Upper lobe of left lung (tissue), 6 donors: ENCODE measurements at regions not wholly inside any gene's neighbourhood (a gene's known extent, or its start where the extent isn't known, plus 50 kb on each side); places are given as distances from the start of the nearest gene placed in this dataset.
A peak's percentile ranks its signal among the peaks of the same experiment; 100 is the strongest.
"Not testable (repeated sequence)": the region's sequence is repeated elsewhere in the genome, so short reads cannot be mapped to it uniquely, and the experiment has no call there.

ENCODE experiments used
- ATAC-seq, 2 donors: fragments of 200-7000 bp; cut with Tn5 transposase; one replicate each; pipeline ENCODE4 v1.9.1; 2022; ENCODE audit warnings: mild to moderate bottlenecking in 2 of 2, moderate library complexity in 2 of 2; ENCODE audit not compliant: low FRiP score in 2 of 2
- DNase-seq, 2 donors: peaks; one replicate each; pipeline ENCODE4 v3.0.0-alpha.2; 2019 to 2020
- H3K27ac ChIP-seq, 4 donors: fragments of 200-600 bp; sonication (generic); one replicate each; pipeline ENCODE4 v1.5.1; 2016 to 2019
- H3K27me3 ChIP-seq, 4 donors: fragments of 200-600 bp; sonication (generic); one replicate each; pipeline ENCODE4 v1.5.1; 2017 to 2019
- H3K36me3 ChIP-seq, 4 donors: fragments of 200-600 bp; sonication (generic); one replicate each; pipeline ENCODE4 v1.5.1; 2016 to 2019
- H3K4me1 ChIP-seq, 4 donors: fragments of 200-600 bp; sonication (generic); one replicate each; pipeline ENCODE4 v1.5.1; 2018 to 2019
- H3K4me3 ChIP-seq, 4 donors: fragments of 200-600 bp; sonication (generic); one replicate each; pipeline ENCODE4 v1.5.1; 2017 to 2019; ENCODE audit warnings: mild to moderate bottlenecking in 2 of 4, moderate library complexity in 1 of 4
- H3K9me3 ChIP-seq, 4 donors: fragments of 200-600 bp; sonication (generic); one replicate each; pipeline ENCODE4 v1.5.1; 2018 to 2019
- CTCF ChIP-seq, 6 experiments: fragments of 450-650 bp in 4 of 6; fragments of 200-600 bp in 2 of 6; sonication (generic) in 2 of 6; IDR thresholded peaks; one replicate each; pipeline ENCODE4 v1.5.1; 2016 to 2019; ENCODE audit warnings: antibody characterized with exemption in 6 of 6
- EP300 ChIP-seq, 4 donors: sonication (generic); formaldehyde crosslinking; IDR thresholded peaks; one replicate each; pipeline ENCODE4 v1.5.1; 2017; ENCODE audit warnings: antibody characterized with exemption in 4 of 4, control low read depth in 2 of 4
- POLR2A ChIP-seq, 4 donors: fragments of 450-650 bp; IDR thresholded peaks; one replicate each; pipeline ENCODE4 v1.5.1; 2016 to 2017; ENCODE audit warnings: antibody characterized with exemption in 4 of 4, mild to moderate bottlenecking in 2 of 4
- POLR2AphosphoS5 ChIP-seq, 2 donors: sonication (generic); formaldehyde crosslinking; IDR thresholded peaks; one replicate each; pipeline ENCODE4 v1.5.1; 2017; ENCODE audit warnings: antibody characterized with exemption in 2 of 2
- WGBS, 2 donors: methylation state at CpG; one replicate each; pipeline ENCODE4 v1.1.5; 2017 to 2018; 5-methylcytosine and 5-hydroxymethylcytosine counted together
- donor health status: DM: no; HTN: no; CAD: no; lungs with moderate emphysema.
- donor health status: DM: no; HTN: yes; CAD: no; lungs with severe emphysema.

GRCh38 chr18:76616373-76616772 is 121.3 kb upstream of the ZNF516 start:
- Histone ChIP-seq H3K4me3 (no peak overlapping the region), H3K4me1 (peaks cover 15 to 30% (median 23%) of the 10 kb centered on the region in 4 donors), H3K27ac (no peak overlapping the region), H3K9me3 (no peaks in the 10 kb centered on the region), H3K36me3 (no peaks in the 10 kb centered on the region), H3K27me3 (no peaks in the 10 kb centered on the region)
- 86 to 89% methylated on average over 7 of the region's 7 CpGs for WGBS, 2 donors
- TF ChIP-seq EP300 (IDR thresholded peaks at IDR 0.05): no peak
- no peak for TF ChIP-seq POLR2AphosphoS5 (IDR thresholded peaks at IDR 0.05)
- no peak for TF ChIP-seq CTCF (IDR thresholded peaks at IDR 0.05)
- no peak for TF ChIP-seq POLR2A (IDR thresholded peaks at IDR 0.05)
- no peak for DNase-seq
- no peak for ATAC-seq

GRCh38 chr18:76615065-76615733 is 120.2 kb upstream of the ZNF516 start:
- H3K4me1 ChIP-seq: peaks cover 6 to 18% (median 13%) of the 10 kb centered on the region in 4 donors
- no peaks in the 10 kb centered on the region for H3K27me3 ChIP-seq
- TF ChIP-seq POLR2A (IDR thresholded peaks at IDR 0.05) (no peak), POLR2AphosphoS5 (IDR thresholded peaks at IDR 0.05) (no peak), EP300 (IDR thresholded peaks at IDR 0.05) (no peak), CTCF (IDR thresholded peaks at IDR 0.05) (no peak)
- H3K4me3 ChIP-seq: no peak overlapping the region
- no peaks in the 10 kb centered on the region for H3K9me3 ChIP-seq
- 87 to 89% methylated on average over 17 of the region's 17 CpGs for WGBS, 2 donors
- H3K27ac ChIP-seq: no peak overlapping the region
- ATAC-seq: no peak
- no peak for DNase-seq
- no peaks in the 10 kb centered on the region for H3K36me3 ChIP-seq

GRCh38 chr18:76613755-76614120 is 118.7 kb upstream of the ZNF516 start:
- peak in 1 of 2 donors; percentile 63 for DNase-seq
- Histone ChIP-seq H3K4me3 (no peak overlapping the region), H3K27me3 (no peaks in the 10 kb centered on the region), H3K27ac (no peak overlapping the region), H3K9me3 (no peaks in the 10 kb centered on the region), H3K36me3 (no peaks in the 10 kb centered on the region), H3K4me1 (peaks cover 0 to 3% (median under 1%) of the 10 kb centered on the region in 4 donors)
- no peak for ATAC-seq
- WGBS, 2 donors: 93 to 97% methylated on average over 25 of the region's 25 CpGs
- no peak for TF ChIP-seq POLR2AphosphoS5 (IDR thresholded peaks at IDR 0.05)

GRCh38 chr18:76613053-76613754 is 118.2 kb upstream of the ZNF516 start:
- H3K4me1 ChIP-seq: no peaks in the 10 kb centered on the region
- no peak for DNase-seq
- TF ChIP-seq EP300 (IDR thresholded peaks at IDR 0.05) (no peak), POLR2A (IDR thresholded peaks at IDR 0.05) (no peak), CTCF (IDR thresholded peaks at IDR 0.05) (no peak)
- no peak overlapping the region for H3K27ac ChIP-seq
- ATAC-seq: no peak
- no peaks in the 10 kb centered on the region for H3K36me3 ChIP-seq
- WGBS, 2 donors: 89 to 91% methylated on average over 16 of the region's 16 CpGs
- no peak overlapping the region for H3K4me3 ChIP-seq
- no peaks in the 10 kb centered on the region for H3K27me3 ChIP-seq
- H3K9me3 ChIP-seq: no peaks in the 10 kb centered on the region

GRCh38 chr18:76611750-76612045 is 116.7 kb upstream of the ZNF516 start:
- H3K36me3 ChIP-seq, H3K27ac ChIP-seq, H3K4me3 ChIP-seq, H3K9me3 ChIP-seq, H3K4me1 ChIP-seq, ATAC-seq, H3K27me3 ChIP-seq: not testable (repeated sequence)
- WGBS, 2 donors: 91 to 93% methylated on average over 17 to 24 of the region's 26 CpGs
- peak in 1 of 2 donors; percentile 80 for DNase-seq
